Skeletal muscle tissue (tissue), 3 donors: ENCODE measurements at regions not wholly inside any gene's neighbourhood (a gene's known extent, or its start where the extent isn't known, plus 50 kb on each side); places are given as distances from the start of the nearest gene placed in this dataset.

ENCODE experiments used
- H3K27ac ChIP-seq: one replicate; pipeline ENCODE4 v1.7.0; 2013; ENCODE audit warnings: mild to moderate bottlenecking, low read depth, low read length, inconsistent platforms
- H3K27me3 ChIP-seq, 3 donors: one replicate each; pipeline ENCODE4 v1.7.0; 2013; ENCODE audit warnings: low read length in 3 of 3; ENCODE audit not compliant: control insufficient read depth in 3 of 3, insufficient read depth in 3 of 3
- H3K36me3 ChIP-seq, 3 donors: one replicate each; pipeline ENCODE4 v1.7.0; 2013; ENCODE audit warnings: low read length in 3 of 3; ENCODE audit not compliant: control insufficient read depth in 3 of 3, insufficient read depth in 3 of 3
- H3K4me1 ChIP-seq, 3 donors: one replicate each; pipeline ENCODE4 v1.7.0; 2013; ENCODE audit warnings: low read length in 3 of 3, mild to moderate bottlenecking in 3 of 3; ENCODE audit not compliant: control insufficient read depth in 3 of 3, insufficient read depth in 3 of 3
- H3K4me3 ChIP-seq, 3 donors: one replicate each; pipeline ENCODE4 v1.7.0; 2013; ENCODE audit warnings: low read length in 3 of 3
- H3K9ac ChIP-seq, 3 donors: one replicate each; pipeline ENCODE4 v1.7.0; 2013; ENCODE audit warnings: low read length in 3 of 3, mild to moderate bottlenecking in 3 of 3, moderate library complexity in 2 of 3, low read depth in 1 of 3
- H3K9me3 ChIP-seq, 3 donors: one replicate each; pipeline ENCODE4 v1.7.0; 2013; ENCODE audit warnings: low read length in 3 of 3; ENCODE audit not compliant: control insufficient read depth in 3 of 3
- donor health status: Osteomylitis.

- H3K9ac ChIP-seq = no peak overlapping the region
- H3K27me3 ChIP-seq = no peaks in the 10 kb centered on the region
- H3K36me3 ChIP-seq = no peaks in the 10 kb centered on the region
- H3K27ac ChIP-seq = no peak overlapping the region
- H3K4me3 ChIP-seq = no peak overlapping the region
- H3K9me3 ChIP-seq = no peaks in the 10 kb centered on the region
- no peaks in the 10 kb centered on the region for H3K4me1 ChIP-seq
Measured at GRCh38 chr21:24870633-24871032, 736.6 kb downstream of the MRPL39 start.

- no peak overlapping the region for H3K27ac ChIP-seq
- no peaks in the 10 kb centered on the region for H3K36me3 ChIP-seq
- H3K4me1 ChIP-seq = no peaks in the 10 kb centered on the region
- no peaks in the 10 kb centered on the region for H3K9me3 ChIP-seq
- no peaks in the 10 kb centered on the region for H3K27me3 ChIP-seq
- H3K4me3 ChIP-seq = no peak overlapping the region
- H3K9ac ChIP-seq = no peak overlapping the region
Measured at GRCh38 chr21:24869862-24870261, 737.4 kb downstream of the MRPL39 start.

GRCh38 chr21:24868117-24868516, 739.2 kb downstream of the MRPL39 start:
- Histone ChIP-seq H3K27me3 (no peaks in the 10 kb centered on the region), H3K4me3 (no peak overlapping the region), H3K27ac (no peak overlapping the region), H3K4me1 (no peaks in the 10 kb centered on the region), H3K36me3 (no peaks in the 10 kb centered on the region), H3K9ac (no peak overlapping the region), H3K9me3 (no peaks in the 10 kb centered on the region)

GRCh38 chr21:24861471-24861870, 745.8 kb downstream of the MRPL39 start:
- Histone ChIP-seq H3K4me3 (no peak overlapping the region), H3K9ac (no peak overlapping the region), H3K27me3 (no peaks in the 10 kb centered on the region), H3K9me3 (no peaks in the 10 kb centered on the region), H3K4me1 (no peaks in the 10 kb centered on the region), H3K36me3 (no peaks in the 10 kb centered on the region), H3K27ac (no peak overlapping the region)

- H3K4me3 ChIP-seq = no peak overlapping the region
- H3K36me3 ChIP-seq = no peaks in the 10 kb centered on the region
- H3K9ac ChIP-seq = no peak overlapping the region
- H3K27me3 ChIP-seq = no peaks in the 10 kb centered on the region
- H3K4me1 ChIP-seq = no peaks in the 10 kb centered on the region
- no peak overlapping the region for H3K27ac ChIP-seq
- no peaks in the 10 kb centered on the region for H3K9me3 ChIP-seq
Measured at GRCh38 chr21:24856326-24856725, 751.0 kb downstream of the MRPL39 start.

GRCh38 chr21:24852610-24853195, 754.6 kb downstream of the MRPL39 start:
- H3K4me3 ChIP-seq = no peak overlapping the region
- H3K4me1 ChIP-seq = no peaks in the 10 kb centered on the region
- H3K9ac ChIP-seq = no peak overlapping the region

GRCh38 chr21:24850121-24850520, 757.2 kb downstream of the MRPL39 start:
- no peaks in the 10 kb centered on the region for H3K27me3 ChIP-seq
- H3K9ac ChIP-seq = no peak overlapping the region
- no peaks in the 10 kb centered on the region for H3K4me1 ChIP-seq
- no peak overlapping the region for H3K27ac ChIP-seq
- no peaks in the 10 kb centered on the region for H3K9me3 ChIP-seq
- no peak overlapping the region for H3K4me3 ChIP-seq
- no peaks in the 10 kb centered on the region for H3K36me3 ChIP-seq

More at GRCh38 chr21:24852610-24853195, 754.6 kb downstream of the MRPL39 start:
- H3K36me3 ChIP-seq = no peaks in the 10 kb centered on the region
- no peaks in the 10 kb centered on the region for H3K9me3 ChIP-seq
- H3K27ac ChIP-seq = no peak overlapping the region
- no peaks in the 10 kb centered on the region for H3K27me3 ChIP-seq

GRCh38 chr21:24844671-24845070, 762.6 kb downstream of the MRPL39 start:
- Histone ChIP-seq H3K9me3 (no peaks in the 10 kb centered on the region), H3K9ac (no peak overlapping the region)

GRCh38 chr21:24840287-24840686, 767.0 kb downstream of the MRPL39 start:
- Histone ChIP-seq H3K27me3 (no peaks in the 10 kb centered on the region), H3K9ac (no peak overlapping the region), H3K4me1 (no peaks in the 10 kb centered on the region), H3K27ac (no peak overlapping the region), H3K36me3 (no peaks in the 10 kb centered on the region), H3K4me3 (no peak overlapping the region), H3K9me3 (no peaks in the 10 kb centered on the region)

More at GRCh38 chr21:24844671-24845070, 762.6 kb downstream of the MRPL39 start:
- no peaks in the 10 kb centered on the region for H3K27me3 ChIP-seq
- H3K36me3 ChIP-seq = no peaks in the 10 kb centered on the region
- no peak overlapping the region for H3K4me3 ChIP-seq
- no peaks in the 10 kb centered on the region for H3K4me1 ChIP-seq
- no peak overlapping the region for H3K27ac ChIP-seq

GRCh38 chr21:24832961-24833360, 774.3 kb downstream of the MRPL39 start:
- H3K36me3 ChIP-seq = no peaks in the 10 kb centered on the region
- H3K4me1 ChIP-seq = no peaks in the 10 kb centered on the region
- H3K27ac ChIP-seq = no peak overlapping the region
- no peaks in the 10 kb centered on the region for H3K27me3 ChIP-seq
- no peak overlapping the region for H3K9ac ChIP-seq
- H3K4me3 ChIP-seq = no peak overlapping the region
- no peaks in the 10 kb centered on the region for H3K9me3 ChIP-seq
